ENCODE measurements at regions not wholly inside any gene's neighbourhood (a gene's known extent, or its start where the extent isn't known, plus 50 kb on each side); places are given as distances from the start of the nearest gene placed in this dataset.

- TF ChIP-seq RUNX3 (IDR thresholded peaks at IDR 0.05; ENCODE audit: low read length) (peak; percentile 21; the same call in 1 of the 2 replicates), ZBTB11 (CRISPR knock-in tag; IDR thresholded peaks at IDR 0.05) (no peak), KDM1A (IDR thresholded peaks at IDR 0.05; ENCODE audit: borderline replicate concordance) (no peak)
Measured at GRCh38 chr4:113831457-113831856, 69.9 kb upstream of the CAMK2D start (continued).

- 95% methylated on average over 2 of the region's 2 CpGs for WGBS (ENCODE audit: insufficient coverage, insufficient replicate concordance, low lambda C conversion rate, missing lambda C conversion rate)
- no TSS peak for BruUV-seq (replicated peaks)
- Histone ChIP-seq H3K4me2 (ENCODE audit: control insufficient read depth, insufficient read depth) (no peak overlapping the region), H2AFZ (ENCODE audit: control insufficient read depth, low read depth, low read length) (no peak overlapping the region), H3K9ac (ENCODE audit: control insufficient read depth, insufficient read depth, low read length) (no peak overlapping the region), H3K36me3 (ENCODE audit: control insufficient read depth in 2 of 2, insufficient read depth in 2 of 2, low read length in 1 of 2) (no peaks in the 10 kb centered on the region), H3K27ac (ENCODE audit: control insufficient read depth, insufficient read depth) (no peak overlapping the region), H3K4me3 (no peak overlapping the region), H3K9me3 (replicated peaks; ENCODE audit: control insufficient read depth, insufficient read depth, low read length) (no peaks in the 10 kb centered on the region; the same call in 1 of the 3 replicates), H3K79me2 (ENCODE audit: control insufficient read depth, insufficient read depth, low read length) (no peaks in the 10 kb centered on the region), H3K27me3 (replicated peaks in 1 of 2; ENCODE audit: control insufficient read depth in 2 of 2, insufficient read depth in 2 of 2, low read length in 1 of 2) (no peaks in the 10 kb centered on the region), H3K4me1 (ENCODE audit: control insufficient read depth, insufficient read depth, low read length) (peaks cover 31% of the 10 kb centered on the region), H4K20me1 (ENCODE audit: control insufficient read depth, insufficient read depth) (no peaks in the 10 kb centered on the region)
- RAD21 ChIA-PET (ENCODE audit: unreplicated experiment) = interaction anchor here (0.6 kb wide), 1 partner anchor 94 kb away, joined by 4 read pairs; no protein-coding TSS in a partner anchor
- intact Hi-C loops (cut with micrococcal nuclease; ENCODE audit: unreplicated experiment) = no loop called here
- in situ Hi-C loops (cut with MboI) = no loop called here
- POLR2A ChIA-PET = interaction anchor here (0.7 kb wide), 1 partner anchor 8 kb away, joined by 3 read pairs; no protein-coding TSS in a partner anchor
- CTCF ChIA-PET = interaction anchor here (0.9 to 1.2 kb wide), 3 partner anchors 8 to 124 kb away, joined by 3 to 5 read pairs (median 3); no protein-coding TSS in a partner anchor
- SMC1A ChIA-PET (ENCODE audit: uncharacterized antibody, unreplicated experiment) = interaction anchor here (0.9 to 2.7 kb wide), 5 partner anchors 9 to 197 kb away, joined by 3 to 17 read pairs (median 4); no protein-coding TSS in a partner anchor
- no peak for FAIRE-seq
- DNase-seq (ENCODE audit: low read depth, low spot score) = no peak
- no peak for ATAC-seq
- TF ChIP-seq NR2C1 (IDR thresholded peaks at IDR 0.05) = no peak
- no peak for TF ChIP-seq RELA (IDR thresholded peaks at IDR 0.05; ENCODE audit: borderline replicate concordance, partially characterized antibody)
- no peak for TF ChIP-seq SRF (IDR thresholded peaks at IDR 0.05; ENCODE audit: low read depth in 2 of 2, low read length in 2 of 2)
- TF ChIP-seq TCF12 (IDR thresholded peaks at IDR 0.05; ENCODE audit: low read depth, low read length) = no peak
- no peak for TF ChIP-seq ZNF687 (IDR thresholded peaks at IDR 0.05)
- no peak for TF ChIP-seq FOS (IDR thresholded peaks at IDR 0.05; ENCODE audit: borderline replicate concordance, extremely low read depth, insufficient read length)
- no peak for TF ChIP-seq FOXK2 (IDR thresholded peaks at IDR 0.05)
- no peak for TF ChIP-seq CBX3 (IDR thresholded peaks at IDR 0.05; ENCODE audit: borderline replicate concordance, low read depth)
- no peak for TF ChIP-seq STAT3 (IDR thresholded peaks at IDR 0.05; ENCODE audit: low read depth, low read length)
- TF ChIP-seq NRF1 (conservative IDR thresholded peaks at IDR 0.05; ENCODE audit: low read depth, low read length) = no peak
- no peak for TF ChIP-seq ATF2 (IDR thresholded peaks at IDR 0.05; ENCODE audit: low read length)
- TF ChIP-seq MYC (IDR thresholded peaks at IDR 0.05; ENCODE audit: insufficient read depth, insufficient read length, insufficient replicate concordance, low read length, severe bottlenecking) = no peak
Measured at GRCh38 chr4:113828702-113829101, 67.2 kb upstream of the CAMK2D start.
